ENCODE measurements at regions not wholly inside any gene's neighbourhood (a gene's known extent, or its start where the extent isn't known, plus 50 kb on each side); places are given as distances from the start of the nearest gene placed in this dataset.

DNA sequence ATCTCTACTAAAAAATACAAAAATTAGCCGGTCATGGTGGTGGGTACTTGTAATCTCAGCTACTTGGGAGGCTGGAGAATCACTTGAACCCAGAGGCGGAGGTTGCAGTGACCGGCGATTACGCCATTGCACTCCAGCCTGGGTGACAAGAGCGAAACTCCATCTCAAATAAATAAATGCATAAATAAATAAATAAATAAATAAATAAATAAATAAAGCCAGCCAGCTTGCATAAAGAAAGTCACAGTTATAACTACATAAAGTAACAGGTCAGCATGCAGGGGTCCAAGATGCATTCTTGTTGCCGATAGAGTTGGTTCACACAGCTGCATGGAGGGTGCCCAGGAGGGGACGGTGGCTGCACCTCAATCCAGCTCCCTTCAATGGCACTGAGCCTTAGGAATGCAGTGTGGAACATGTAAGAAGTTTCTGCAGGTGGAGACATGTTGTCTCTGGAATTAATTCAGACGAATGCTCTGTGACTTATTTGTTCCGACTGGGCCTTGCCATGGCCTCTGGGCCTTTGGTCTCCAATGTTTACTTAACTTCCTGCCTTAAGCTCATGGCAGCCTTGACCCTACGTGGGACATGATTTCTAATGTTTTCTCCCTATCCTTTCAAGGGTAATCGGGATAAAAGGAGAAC is 159.6 kb upstream of the PRKCQ start:
- no peak overlapping the region for H3K27ac ChIP-seq (ENCODE audit: low read length)

DNA sequence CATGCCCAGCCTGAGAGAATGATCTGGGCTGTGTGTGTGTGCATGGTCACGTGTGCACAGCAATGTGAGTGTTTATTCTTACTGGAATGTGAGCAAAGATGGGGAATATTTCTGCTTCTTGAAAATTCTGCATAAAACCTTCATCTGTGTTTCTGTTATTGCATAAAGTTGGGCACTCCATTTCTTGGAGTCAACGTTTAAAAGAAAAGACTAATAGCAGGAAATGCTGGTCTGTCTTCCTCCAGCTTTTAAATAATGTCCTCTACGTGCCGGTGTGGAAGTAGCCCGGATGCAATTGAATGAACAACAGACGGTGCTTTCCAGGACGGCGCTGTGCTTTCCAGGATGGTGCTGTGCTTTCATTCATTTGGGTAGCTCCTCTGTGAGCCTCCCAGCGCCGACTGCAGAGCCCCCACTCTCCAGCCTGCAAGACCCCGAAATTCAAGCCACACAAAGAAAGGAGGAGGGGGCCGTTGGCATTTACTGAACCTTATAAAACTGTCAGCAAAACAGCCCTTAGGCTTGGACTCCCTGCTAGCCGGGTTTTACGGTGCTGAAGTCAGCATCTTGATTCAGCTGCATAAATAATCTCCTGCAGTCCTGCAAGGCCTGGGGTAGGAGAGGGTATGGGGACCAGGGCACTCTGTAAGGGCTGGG is 158.2 kb upstream of the PRKCQ start:
- Histone ChIP-seq H3K4me3 (ENCODE audit: low read length in 2 of 2) (peak overlapping the region in 1 of 2 donors; percentile 55), H3K27me3 (ENCODE audit: control insufficient read depth in 1 of 2, insufficient read depth in 2 of 2, low read length in 2 of 2) (peaks cover 4 to 8% of the 10 kb centered on the region in 2 donors), H3K9me3 (ENCODE audit: control insufficient read depth in 2 of 2, low read length in 2 of 2) (no peaks in the 10 kb centered on the region), H3K27ac (ENCODE audit: low read length) (no peak overlapping the region), H3K9ac (ENCODE audit: low read length in 2 of 2) (no peak overlapping the region), H3K4me1 (ENCODE audit: control insufficient read depth, insufficient read depth, low read length) (peaks cover 7% of the 10 kb centered on the region), H3K36me3 (ENCODE audit: control insufficient read depth in 2 of 2, insufficient read depth in 2 of 2, low read length in 2 of 2) (no peaks in the 10 kb centered on the region)

More for the DNA sequence above, 159.6 kb upstream of the PRKCQ start:
- no peaks in the 10 kb centered on the region for H3K36me3 ChIP-seq (ENCODE audit: control insufficient read depth in 2 of 2, insufficient read depth in 2 of 2, low read length in 2 of 2)
- H3K9me3 ChIP-seq (ENCODE audit: control insufficient read depth in 2 of 2, low read length in 2 of 2) = no peaks in the 10 kb centered on the region
- H3K9ac ChIP-seq (ENCODE audit: low read length in 2 of 2) = no peak overlapping the region
- H3K27me3 ChIP-seq (ENCODE audit: control insufficient read depth in 1 of 2, insufficient read depth in 2 of 2, low read length in 2 of 2) = peaks cover 4 to 6% of the 10 kb centered on the region in 2 donors
- H3K4me1 ChIP-seq (ENCODE audit: control insufficient read depth, insufficient read depth, low read length) = peaks cover 7% of the 10 kb centered on the region
- H3K4me3 ChIP-seq (ENCODE audit: low read length in 2 of 2) = no peak overlapping the region

GRCh38 chr10:6737758-6738111 is 157.7 kb upstream of the PRKCQ start:
- H3K4me1 ChIP-seq (ENCODE audit: control insufficient read depth, insufficient read depth, low read length) = peaks cover 7% of the 10 kb centered on the region
- no peak overlapping the region for H3K9ac ChIP-seq (ENCODE audit: low read length in 2 of 2)
- peaks cover 4 to 11% of the 10 kb centered on the region in 2 donors for H3K27me3 ChIP-seq (ENCODE audit: control insufficient read depth in 1 of 2, insufficient read depth in 2 of 2, low read length in 2 of 2)
- no peaks in the 10 kb centered on the region for H3K9me3 ChIP-seq (ENCODE audit: control insufficient read depth in 2 of 2, low read length in 2 of 2)
- H3K27ac ChIP-seq (ENCODE audit: low read length) = no peak overlapping the region
- H3K4me3 ChIP-seq (ENCODE audit: low read length in 2 of 2) = peak overlapping the region in 1 of 2 donors; percentile 55
- H3K36me3 ChIP-seq (ENCODE audit: control insufficient read depth in 2 of 2, insufficient read depth in 2 of 2, low read length in 2 of 2) = no peaks in the 10 kb centered on the region

- Histone ChIP-seq H3K36me3 (ENCODE audit: control insufficient read depth in 2 of 2, insufficient read depth in 2 of 2, low read length in 2 of 2) (no peaks in the 10 kb centered on the region), H3K9ac (ENCODE audit: low read length in 2 of 2) (no peak overlapping the region), H3K9me3 (ENCODE audit: control insufficient read depth in 2 of 2, low read length in 2 of 2) (no peaks in the 10 kb centered on the region), H3K27ac (ENCODE audit: low read length) (no peak overlapping the region), H3K4me3 (ENCODE audit: low read length in 2 of 2) (no peak overlapping the region), H3K4me1 (ENCODE audit: control insufficient read depth, insufficient read depth, low read length) (peaks cover 7% of the 10 kb centered on the region), H3K27me3 (ENCODE audit: control insufficient read depth in 1 of 2, insufficient read depth in 2 of 2, low read length in 2 of 2) (peaks cover 4 to 11% of the 10 kb centered on the region in 2 donors)
Observed at GRCh38 chr10:6737080-6737641, 157.1 kb upstream of the PRKCQ start.

DNA sequence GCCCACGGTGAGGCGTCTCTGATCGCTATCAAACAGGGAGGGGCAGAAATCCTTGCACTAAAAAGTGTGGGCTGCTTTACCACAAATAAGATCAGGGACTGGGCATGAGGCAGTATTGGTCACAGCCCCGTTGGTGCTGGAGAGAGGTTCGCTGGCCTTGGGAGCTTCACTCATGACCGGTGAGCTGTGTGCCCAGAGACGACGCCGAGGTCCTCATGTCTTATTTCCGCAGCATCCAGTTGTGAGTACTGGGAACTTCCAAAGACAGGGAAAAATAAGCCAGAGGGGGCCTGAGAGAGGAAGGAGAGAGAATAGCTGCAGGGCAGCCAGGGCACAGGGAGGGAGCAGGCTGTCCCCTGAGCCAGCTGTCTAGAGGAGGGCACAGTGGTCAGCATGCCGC is 154.2 kb upstream of the PRKCQ start:
- Histone ChIP-seq H3K27me3 (ENCODE audit: control insufficient read depth in 1 of 2, insufficient read depth in 2 of 2, low read length in 2 of 2) (peaks cover 10 to 13% of the 10 kb centered on the region in 2 donors), H3K36me3 (ENCODE audit: control insufficient read depth in 2 of 2, insufficient read depth in 2 of 2, low read length in 2 of 2) (no peaks in the 10 kb centered on the region), H3K9ac (ENCODE audit: low read length in 2 of 2) (no peak overlapping the region), H3K4me1 (ENCODE audit: control insufficient read depth, insufficient read depth, low read length) (peaks cover 7% of the 10 kb centered on the region), H3K27ac (ENCODE audit: low read length) (no peak overlapping the region), H3K9me3 (ENCODE audit: control insufficient read depth in 2 of 2, low read length in 2 of 2) (no peaks in the 10 kb centered on the region), H3K4me3 (ENCODE audit: low read length in 2 of 2) (no peak overlapping the region)

GRCh38 chr10:6729861-6730344 is 149.8 kb upstream of the PRKCQ start:
- no peaks in the 10 kb centered on the region for H3K36me3 ChIP-seq (ENCODE audit: control insufficient read depth in 2 of 2, insufficient read depth in 2 of 2, low read length in 2 of 2)
- H3K4me1 ChIP-seq (ENCODE audit: control insufficient read depth, insufficient read depth, low read length) = no peaks in the 10 kb centered on the region
- no peaks in the 10 kb centered on the region for H3K9me3 ChIP-seq (ENCODE audit: control insufficient read depth in 2 of 2, low read length in 2 of 2)
- H3K27ac ChIP-seq (ENCODE audit: low read length) = no peak overlapping the region
- H3K27me3 ChIP-seq (ENCODE audit: control insufficient read depth in 1 of 2, insufficient read depth in 2 of 2, low read length in 2 of 2) = peaks cover 6 to 10% of the 10 kb centered on the region in 2 donors
- H3K4me3 ChIP-seq (ENCODE audit: low read length in 2 of 2) = no peak overlapping the region
- no peak overlapping the region for H3K9ac ChIP-seq (ENCODE audit: low read length in 2 of 2)

GRCh38 chr10:6729071-6729774 is 149.1 kb upstream of the PRKCQ start:
- H3K27ac ChIP-seq (ENCODE audit: low read length) = no peak overlapping the region
- no peak overlapping the region for H3K9ac ChIP-seq (ENCODE audit: low read length in 2 of 2)
- peaks cover 6 to 7% of the 10 kb centered on the region in 2 donors for H3K27me3 ChIP-seq (ENCODE audit: control insufficient read depth in 1 of 2, insufficient read depth in 2 of 2, low read length in 2 of 2)
- no peak overlapping the region for H3K4me3 ChIP-seq (ENCODE audit: low read length in 2 of 2)
- H3K9me3 ChIP-seq (ENCODE audit: control insufficient read depth in 2 of 2, low read length in 2 of 2) = no peaks in the 10 kb centered on the region
- no peaks in the 10 kb centered on the region for H3K36me3 ChIP-seq (ENCODE audit: control insufficient read depth in 2 of 2, insufficient read depth in 2 of 2, low read length in 2 of 2)
- H3K4me1 ChIP-seq (ENCODE audit: control insufficient read depth, insufficient read depth, low read length) = no peaks in the 10 kb centered on the region

DNA sequence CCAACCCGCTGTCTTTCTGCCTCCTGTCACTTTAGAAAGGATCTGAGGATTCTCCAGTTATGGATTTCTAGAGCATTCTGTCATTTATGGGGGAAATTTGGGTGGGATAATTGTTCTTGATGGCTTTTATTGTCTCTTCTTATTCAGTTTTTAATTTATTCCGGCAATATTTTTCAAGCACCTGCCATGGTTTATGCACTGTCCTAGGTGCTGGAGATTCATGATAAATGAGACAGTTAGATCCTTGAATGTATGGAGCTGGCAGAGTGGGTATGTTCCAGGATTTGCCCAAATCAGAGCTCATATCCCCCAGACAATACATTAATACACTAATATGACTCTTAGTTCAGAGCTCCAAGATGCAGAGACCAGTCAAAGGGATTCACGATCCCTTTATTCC is 146.8 kb upstream of the PRKCQ start:
- H3K4me1 ChIP-seq (ENCODE audit: control insufficient read depth, insufficient read depth, low read length) = peaks cover under 1% of the 10 kb centered on the region
- no peak overlapping the region for H3K4me3 ChIP-seq (ENCODE audit: low read length in 2 of 2)
- H3K9me3 ChIP-seq (ENCODE audit: control insufficient read depth in 2 of 2, low read length in 2 of 2) = no peaks in the 10 kb centered on the region
- no peaks in the 10 kb centered on the region for H3K36me3 ChIP-seq (ENCODE audit: control insufficient read depth in 2 of 2, insufficient read depth in 2 of 2, low read length in 2 of 2)
- H3K27me3 ChIP-seq (ENCODE audit: control insufficient read depth in 1 of 2, insufficient read depth in 2 of 2, low read length in 2 of 2) = peaks cover 6% of the 10 kb centered on the region in 2 donors
- no peak overlapping the region for H3K9ac ChIP-seq (ENCODE audit: low read length in 2 of 2)
- H3K27ac ChIP-seq (ENCODE audit: low read length) = no peak overlapping the region

GRCh38 chr10:6722616-6723004 is 142.5 kb upstream of the PRKCQ start:
- H3K9ac ChIP-seq (ENCODE audit: low read length in 2 of 2) = no peak overlapping the region
- H3K36me3 ChIP-seq (ENCODE audit: control insufficient read depth in 2 of 2, insufficient read depth in 2 of 2, low read length in 2 of 2) = no peaks in the 10 kb centered on the region
- peaks cover 3% of the 10 kb centered on the region for H3K4me1 ChIP-seq (ENCODE audit: control insufficient read depth, insufficient read depth, low read length)
- peaks cover 4 to 7% of the 10 kb centered on the region in 2 donors for H3K27me3 ChIP-seq (ENCODE audit: control insufficient read depth in 1 of 2, insufficient read depth in 2 of 2, low read length in 2 of 2)
- no peak overlapping the region for H3K4me3 ChIP-seq (ENCODE audit: low read length in 2 of 2)
- no peaks in the 10 kb centered on the region for H3K9me3 ChIP-seq (ENCODE audit: control insufficient read depth in 2 of 2, low read length in 2 of 2)
- H3K27ac ChIP-seq (ENCODE audit: low read length) = no peak overlapping the region

GRCh38 chr10:6721964-6722615 is 142.0 kb upstream of the PRKCQ start:
- Histone ChIP-seq H3K36me3 (ENCODE audit: control insufficient read depth in 2 of 2, insufficient read depth in 2 of 2, low read length in 2 of 2) (no peaks in the 10 kb centered on the region), H3K27ac (ENCODE audit: low read length) (peak overlapping the region; percentile 31), H3K4me3 (ENCODE audit: low read length in 2 of 2) (peak overlapping the region in 1 of 2 donors; percentile 8), H3K9me3 (ENCODE audit: control insufficient read depth in 2 of 2, low read length in 2 of 2) (no peaks in the 10 kb centered on the region), H3K9ac (ENCODE audit: low read length in 2 of 2) (no peak overlapping the region), H3K4me1 (ENCODE audit: control insufficient read depth, insufficient read depth, low read length) (peaks cover 3% of the 10 kb centered on the region), H3K27me3 (ENCODE audit: control insufficient read depth in 1 of 2, insufficient read depth in 2 of 2, low read length in 2 of 2) (peaks cover 4 to 7% of the 10 kb centered on the region in 2 donors)
